Ramos (cell line): ENCODE measurements at regions not wholly inside any gene's neighbourhood (a gene's known extent, or its start where the extent isn't known, plus 50 kb on each side); places are given as distances from the start of the nearest gene placed in this dataset.

ENCODE experiments used
- in situ Hi-C: fragments of 300-500 bp; cut with MboI; formaldehyde crosslinking; loops from one replicate; pipeline ENCODE4 v1.14.3; 2022; ENCODE audit warnings: low sequenced_read_pairs; ENCODE audit not compliant: unreplicated experiment

GRCh38 chr6:165229216-165229615 lies 80.2 kb downstream of the C6orf118 start:
- in situ Hi-C loops, result no loop called here

- in situ Hi-C loops, result no loop called here
These were observed 81.6 kb downstream of the C6orf118 start for GRCh38 chr6:165227644-165228329.

- in situ Hi-C loops, result no loop called here
These were observed 85.7 kb downstream of the C6orf118 start for GRCh38 chr6:165223736-165224135.

GRCh38 chr6:165223101-165223500 lies 86.3 kb downstream of the C6orf118 start:
- in situ Hi-C loops, result no loop called here

- in situ Hi-C loops, result no loop called here
These were observed 86.9 kb downstream of the C6orf118 start for GRCh38 chr6:165222315-165223025.

GRCh38 chr6:165220045-165220444 lies 89.4 kb downstream of the C6orf118 start:
- in situ Hi-C loops, result no loop called here

- in situ Hi-C loops, result no loop called here
These were observed 89.8 kb downstream of the C6orf118 start for GRCh38 chr6:165219629-165220028.

GRCh38 chr6:165218829-165219228 lies 90.6 kb downstream of the C6orf118 start:
- in situ Hi-C loops, result no loop called here

GRCh38 chr6:165206798-165207197 lies 102.6 kb downstream of the C6orf118 start:
- in situ Hi-C loops, result no loop called here

- in situ Hi-C loops, result no loop called here
These were observed 103.8 kb downstream of the C6orf118 start for GRCh38 chr6:165205632-165206031.

- in situ Hi-C loops, result no loop called here
These were observed 104.4 kb downstream of the C6orf118 start for GRCh38 chr6:165204807-165205545.

- in situ Hi-C loops, result no loop called here
These were observed 109.2 kb downstream of the C6orf118 start for GRCh38 chr6:165200178-165200577.

GRCh38 chr6:165191461-165191860 lies 117.9 kb downstream of the C6orf118 start:
- in situ Hi-C loops, result no loop called here

- in situ Hi-C loops, result no loop called here
These were observed 122.8 kb downstream of the C6orf118 start for GRCh38 chr6:165186441-165187205.

- in situ Hi-C loops, result no loop called here
These were observed 123.4 kb downstream of the C6orf118 start for GRCh38 chr6:165186041-165186440.

- in situ Hi-C loops, result no loop called here
These were observed 125.0 kb downstream of the C6orf118 start for GRCh38 chr6:165184192-165184979.

GRCh38 chr6:165183496-165184140 lies 125.8 kb downstream of the C6orf118 start:
- in situ Hi-C loops, result no loop called here

- in situ Hi-C loops, result no loop called here
These were observed 126.3 kb downstream of the C6orf118 start for GRCh38 chr6:165183071-165183470.

GRCh38 chr6:165181951-165182414 lies 127.4 kb downstream of the C6orf118 start:
- in situ Hi-C loops, result no loop called here
